ENCODE measurements at regions not wholly inside any gene's neighbourhood (a gene's known extent, or its start where the extent isn't known, plus 50 kb on each side); places are given as distances from the start of the nearest gene placed in this dataset.
"Not testable (repeated sequence)": the region's sequence is repeated elsewhere in the genome, so short reads cannot be mapped to it uniquely, and the experiment has no call there.

DNA sequence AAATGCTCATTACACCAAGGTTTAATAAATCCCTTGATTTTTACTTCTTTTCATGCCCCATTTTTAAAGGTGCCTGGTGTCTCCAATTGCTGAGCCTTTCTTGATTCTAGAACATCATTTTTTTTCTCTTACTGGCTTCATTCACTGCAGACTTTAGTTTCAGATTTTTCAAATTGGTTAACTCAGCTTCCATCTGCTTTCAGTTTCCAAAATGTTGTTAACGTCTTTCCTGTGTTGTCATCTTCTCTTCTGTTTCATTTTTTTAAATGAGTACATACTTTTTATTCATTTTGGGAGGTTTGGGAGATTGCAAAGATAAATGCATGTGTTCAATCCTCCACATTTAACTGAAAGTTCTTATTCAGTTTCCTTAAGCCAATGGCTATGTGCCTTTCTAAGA, 126.4 kb upstream of the CCNG1 start:
- TF ChIP-seq, protein P1, sequence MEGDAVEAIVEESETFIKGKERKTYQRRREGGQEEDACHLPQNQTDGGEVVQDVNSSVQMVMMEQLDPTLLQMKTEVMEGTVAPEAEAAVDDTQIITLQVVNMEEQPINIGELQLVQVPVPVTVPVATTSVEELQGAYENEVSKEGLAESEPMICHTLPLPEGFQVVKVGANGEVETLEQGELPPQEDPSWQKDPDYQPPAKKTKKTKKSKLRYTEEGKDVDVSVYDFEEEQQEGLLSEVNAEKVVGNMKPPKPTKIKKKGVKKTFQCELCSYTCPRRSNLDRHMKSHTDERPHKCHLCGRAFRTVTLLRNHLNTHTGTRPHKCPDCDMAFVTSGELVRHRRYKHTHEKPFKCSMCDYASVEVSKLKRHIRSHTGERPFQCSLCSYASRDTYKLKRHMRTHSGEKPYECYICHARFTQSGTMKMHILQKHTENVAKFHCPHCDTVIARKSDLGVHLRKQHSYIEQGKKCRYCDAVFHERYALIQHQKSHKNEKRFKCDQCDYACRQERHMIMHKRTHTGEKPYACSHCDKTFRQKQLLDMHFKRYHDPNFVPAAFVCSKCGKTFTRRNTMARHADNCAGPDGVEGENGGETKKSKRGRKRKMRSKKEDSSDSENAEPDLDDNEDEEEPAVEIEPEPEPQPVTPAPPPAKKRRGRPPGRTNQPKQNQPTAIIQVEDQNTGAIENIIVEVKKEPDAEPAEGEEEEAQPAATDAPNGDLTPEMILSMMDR (IDR thresholded peaks at IDR 0.05): no peak
- DNase-seq (ENCODE audit: low spot score): no peak
- H3K4me3 ChIP-seq: no peak overlapping the region

DNA sequence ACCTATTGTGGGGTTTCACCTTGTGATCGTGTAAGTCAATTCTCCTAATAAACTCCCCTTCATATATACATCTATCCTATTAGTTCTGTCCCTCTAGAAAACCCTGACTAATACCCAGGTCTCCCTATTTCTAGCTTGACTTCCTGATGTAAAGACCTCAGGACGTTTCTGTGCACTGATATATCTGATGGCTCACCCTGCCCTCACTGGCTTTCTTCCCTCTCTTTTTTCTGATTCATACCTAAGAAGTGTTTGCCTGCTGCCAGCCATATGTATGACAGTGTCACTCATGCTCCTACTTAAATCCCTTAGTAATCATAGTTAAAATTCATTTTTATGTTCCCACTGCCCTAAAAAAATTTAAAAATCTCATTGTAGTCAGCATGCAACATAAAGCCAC, 124.8 kb upstream of the CCNG1 start:
- H3K4me3 ChIP-seq: no peak overlapping the region
- no peak overlapping the region for H3K27ac ChIP-seq
- TF ChIP-seq, protein P1 (IDR thresholded peaks at IDR 0.05): no peak
- no peak for DNase-seq (ENCODE audit: low spot score)

More for the DNA sequence above, 126.4 kb upstream of the CCNG1 start:
- H3K27ac ChIP-seq: no peak overlapping the region

DNA sequence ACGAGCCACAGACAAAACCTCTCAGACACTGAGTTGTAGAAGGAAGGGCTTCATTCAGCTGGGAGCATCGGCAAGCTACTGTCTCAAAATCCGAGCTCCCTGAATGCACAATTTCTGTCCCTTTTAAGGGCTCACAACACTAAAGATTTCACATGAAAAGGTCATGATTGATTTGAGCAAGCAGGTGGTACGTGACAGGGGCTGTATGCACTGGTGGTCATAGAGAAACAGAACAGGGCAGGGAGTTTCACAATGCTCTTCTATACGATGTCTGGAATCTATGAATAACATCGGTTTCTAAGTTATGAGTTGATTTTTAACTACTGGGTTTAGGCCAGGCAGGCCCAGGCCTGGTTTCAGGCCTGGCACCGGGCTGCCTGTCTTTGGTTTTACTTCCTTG, 124.3 kb upstream of the CCNG1 start:
- DNase-seq (ENCODE audit: low spot score); H3K27ac ChIP-seq; H3K4me3 ChIP-seq: not testable (repeated sequence)

DNA sequence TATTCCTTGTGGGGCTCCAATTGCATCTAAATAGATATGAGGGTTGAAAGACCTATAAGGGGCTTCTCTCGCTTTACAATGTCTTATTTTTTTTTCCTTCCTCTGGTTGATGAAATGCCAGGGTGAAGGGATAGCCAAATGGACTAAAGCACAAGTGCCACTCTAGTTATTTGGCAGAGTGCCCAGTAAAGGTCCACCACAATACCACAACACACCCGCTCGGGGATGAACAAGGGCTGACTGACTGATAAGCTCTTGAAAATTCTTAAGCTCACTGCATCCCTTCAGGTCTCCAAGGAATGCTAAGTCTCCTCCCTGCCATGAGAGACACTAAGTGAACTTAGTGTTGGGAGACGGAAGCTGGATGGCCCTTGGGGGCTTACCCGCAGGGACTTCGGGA, 121.0 kb upstream of the CCNG1 start:
- H3K4me3 ChIP-seq; H3K27ac ChIP-seq; DNase-seq (ENCODE audit: low spot score): not testable (repeated sequence)

DNA sequence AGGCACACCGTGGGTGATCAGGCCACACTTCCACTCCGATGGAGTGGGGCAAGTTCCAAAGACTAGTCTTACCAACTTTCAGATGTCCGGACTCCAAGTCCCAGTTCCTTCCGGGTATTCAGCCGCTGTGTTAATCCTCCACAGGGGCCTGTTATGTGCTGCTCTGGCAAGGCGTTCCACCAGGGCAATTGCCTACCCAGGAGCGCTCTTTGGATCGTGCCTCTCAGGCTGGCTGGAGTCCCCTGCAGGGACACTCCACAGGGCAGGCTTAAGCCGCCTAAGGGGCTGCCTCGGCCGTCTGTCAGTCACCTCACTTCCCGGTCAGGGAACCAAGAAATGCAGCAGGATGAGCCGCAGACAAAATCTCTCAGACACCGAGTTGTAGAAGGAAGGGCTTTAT, 118.7 kb upstream of the CCNG1 start:
- Histone ChIP-seq H3K4me3 (no peak overlapping the region), H3K27ac (no peak overlapping the region)
- TF ChIP-seq, protein P1 (IDR thresholded peaks at IDR 0.05): no peak
- no peak for DNase-seq (ENCODE audit: low spot score)

DNA sequence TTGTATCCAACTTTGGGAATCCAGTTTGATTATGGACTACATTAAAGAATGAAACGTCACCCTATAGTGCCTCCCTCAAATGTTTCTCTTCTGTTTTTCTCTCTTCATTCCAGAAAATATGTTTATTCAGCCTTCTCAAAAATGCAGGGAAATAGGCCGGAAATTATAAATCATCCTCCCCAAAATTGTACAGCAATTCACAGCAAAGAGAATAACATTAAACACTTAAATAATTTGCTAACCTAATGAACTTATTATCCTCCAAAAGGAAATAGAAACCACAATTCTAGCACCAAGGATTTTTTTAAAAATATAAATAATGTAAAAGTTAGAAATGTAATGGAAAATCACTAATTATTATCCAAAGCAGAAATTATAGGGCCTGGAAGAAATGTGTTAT, 115.9 kb upstream of the CCNG1 start:
- TF ChIP-seq, protein P1 (IDR thresholded peaks at IDR 0.05): no peak
- H3K27ac ChIP-seq: no peak overlapping the region
- no peak for DNase-seq (ENCODE audit: low spot score)
- H3K4me3 ChIP-seq: no peak overlapping the region

DNA sequence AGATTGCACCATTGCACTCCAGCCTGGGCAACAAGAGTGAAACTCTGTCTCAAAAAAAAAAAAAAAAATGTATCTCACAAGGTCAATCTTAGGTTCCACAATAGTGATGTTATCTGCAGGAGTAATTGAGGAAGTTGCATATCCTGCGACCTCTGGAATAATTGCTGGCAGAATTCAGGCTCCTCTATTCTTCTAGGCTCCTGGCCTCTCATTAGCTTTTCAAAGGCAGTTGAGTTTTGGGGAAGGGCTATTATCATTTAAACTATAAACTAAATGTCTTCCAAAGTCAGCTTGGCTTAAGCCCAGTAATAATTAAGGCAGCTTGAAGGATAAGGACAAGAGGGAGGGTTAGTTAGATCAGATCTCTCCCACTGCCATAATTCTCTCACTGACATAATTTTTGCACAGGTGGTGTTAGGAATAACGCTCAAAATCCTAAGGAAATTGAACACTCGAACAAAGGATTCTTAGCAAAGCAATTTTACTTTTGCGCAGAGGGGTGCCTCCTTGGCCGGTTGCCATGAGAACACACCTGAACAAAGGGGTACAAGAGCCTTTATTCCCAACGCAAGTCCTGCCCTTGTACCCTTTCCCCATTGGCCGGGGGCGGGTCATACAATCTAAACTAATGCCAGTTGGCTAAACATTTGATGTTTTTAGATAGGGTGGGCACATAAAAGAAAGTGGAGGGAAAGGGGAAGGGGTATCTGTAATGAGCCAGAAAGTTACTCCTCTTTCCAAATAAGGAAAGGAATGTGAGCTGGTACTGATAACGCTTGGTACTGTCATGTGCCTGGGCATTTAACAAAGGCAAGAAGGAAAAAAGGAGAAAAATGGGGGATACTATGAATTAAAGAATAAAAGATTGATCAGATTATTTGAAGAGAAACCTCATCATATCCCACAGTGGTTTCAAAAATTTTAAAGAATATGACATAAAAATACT, 106.4 kb upstream of the CCNG1 start:
- no peak overlapping the region for H3K27ac ChIP-seq
- no peak overlapping the region for H3K4me3 ChIP-seq
- DNase-seq (ENCODE audit: low spot score): no peak
- TF ChIP-seq, protein P1 (IDR thresholded peaks at IDR 0.05): no peak

DNA sequence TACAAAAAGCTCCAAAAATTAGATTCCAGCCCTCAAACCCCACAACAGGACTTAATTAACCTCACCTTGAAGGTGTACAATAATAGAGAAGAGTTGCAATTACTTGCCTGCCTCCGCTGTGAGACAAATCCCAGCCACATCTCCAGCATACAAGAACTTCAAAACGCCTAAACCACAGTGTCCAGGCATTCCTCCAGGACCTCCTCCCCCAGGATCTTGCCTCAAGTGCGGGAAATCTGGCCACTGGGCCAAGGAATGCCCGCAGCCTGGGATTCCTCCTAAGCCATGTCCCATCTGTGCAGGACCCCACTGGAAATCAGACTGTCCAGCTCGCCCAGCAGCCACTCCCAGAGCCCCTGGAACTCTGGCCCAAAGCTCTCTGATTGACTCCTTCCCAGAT, 101.3 kb upstream of the CCNG1 start:
- not testable (repeated sequence) for H3K4me3 ChIP-seq; DNase-seq (ENCODE audit: low spot score); H3K27ac ChIP-seq
